ENCODE measurements at regions not wholly inside any gene's neighbourhood (a gene's known extent, or its start where the extent isn't known, plus 50 kb on each side); places are given as distances from the start of the nearest gene placed in this dataset.
A peak's percentile ranks its signal among the peaks of the same experiment; 100 is the strongest.

- TF ChIP-seq CTCF (IDR thresholded peaks at IDR 0.05; ENCODE audit: control insufficient read depth, insufficient read depth, low read depth, low read length, missing control alignments): no peak
- no peak overlapping the region for H3K4me3 ChIP-seq (ENCODE audit: control insufficient read depth, low read depth, low read length)
- DNase-seq (ENCODE audit: low read depth): no peak
Measured at GRCh38 chr6:47141171-47141570, 99.0 kb upstream of the ADGRF1 start.

- no peak for TF ChIP-seq CTCF (IDR thresholded peaks at IDR 0.05; ENCODE audit: control insufficient read depth, insufficient read depth, low read depth, low read length, missing control alignments)
- DNase-seq (ENCODE audit: low read depth): peak; percentile 27
- no peak overlapping the region for H3K4me3 ChIP-seq (ENCODE audit: control insufficient read depth, low read depth, low read length)
Measured at GRCh38 chr6:47138046-47138445, 95.9 kb upstream of the ADGRF1 start.

GRCh38 chr6:47137073-47137472, 94.9 kb upstream of the ADGRF1 start:
- no peak overlapping the region for H3K4me3 ChIP-seq (ENCODE audit: control insufficient read depth, low read depth, low read length)
- TF ChIP-seq CTCF (IDR thresholded peaks at IDR 0.05; ENCODE audit: control insufficient read depth, insufficient read depth, low read depth, low read length, missing control alignments): no peak
- no peak for DNase-seq (ENCODE audit: low read depth)

- peak; percentile 68 for DNase-seq (ENCODE audit: low read depth)
- H3K4me3 ChIP-seq (ENCODE audit: control insufficient read depth, low read depth, low read length): no peak overlapping the region
- TF ChIP-seq CTCF (IDR thresholded peaks at IDR 0.05; ENCODE audit: control insufficient read depth, insufficient read depth, low read depth, low read length, missing control alignments): no peak
Measured at GRCh38 chr6:47135772-47136171, 93.6 kb upstream of the ADGRF1 start.

- no peak overlapping the region; the same call in 1 of the 2 replicates for H3K4me3 ChIP-seq (ENCODE audit: control insufficient read depth, low read depth, low read length)
- DNase-seq (ENCODE audit: low read depth): peak; percentile 89
- TF ChIP-seq CTCF (IDR thresholded peaks at IDR 0.05; ENCODE audit: control insufficient read depth, insufficient read depth, low read depth, low read length, missing control alignments): no peak
Measured at GRCh38 chr6:47134476-47135189, 92.5 kb upstream of the ADGRF1 start.

GRCh38 chr6:47133230-47134000, 91.3 kb upstream of the ADGRF1 start:
- DNase-seq (ENCODE audit: low read depth): no peak

More at GRCh38 chr6:47133230-47134000, 91.3 kb upstream of the ADGRF1 start:
- TF ChIP-seq CTCF (IDR thresholded peaks at IDR 0.05; ENCODE audit: control insufficient read depth, insufficient read depth, low read depth, low read length, missing control alignments): no peak
- no peak overlapping the region for H3K4me3 ChIP-seq (ENCODE audit: control insufficient read depth, low read depth, low read length)
